ENCODE measurements at regions not wholly inside any gene's neighbourhood (a gene's known extent, or its start where the extent isn't known, plus 50 kb on each side); places are given as distances from the start of the nearest gene placed in this dataset.
"Not testable (repeated sequence)": the region's sequence is repeated elsewhere in the genome, so short reads cannot be mapped to it uniquely, and the experiment has no call there.

- H3K4me2 ChIP-seq (ENCODE audit: insufficient read depth in 1 of 2, low read depth in 2 of 2, low read length in 2 of 2); H3K9me3 ChIP-seq (ENCODE audit: insufficient read depth in 2 of 2, low read depth in 1 of 2, low read length in 1 of 2); H3K23ac ChIP-seq (ENCODE audit: insufficient read length); H3K4me1 ChIP-seq (replicated peaks in 1 of 4; ENCODE audit: control insufficient read depth in 3 of 4, insufficient read depth in 4 of 4, low read length in 3 of 4); H4K20me1 ChIP-seq (replicated peaks in 1 of 2; ENCODE audit: control insufficient read depth in 1 of 2, insufficient read depth in 2 of 2, low read length in 2 of 2); H2BK20ac ChIP-seq (ENCODE audit: low read length); H2BK15ac ChIP-seq (ENCODE audit: low read length); H3K9ac ChIP-seq (replicated peaks in 1 of 4; ENCODE audit: extremely low read depth in 1 of 4, low read depth in 3 of 4, low read length in 3 of 4); H3K4me3 ChIP-seq (ENCODE audit: extremely low read depth in 1 of 4, insufficient read depth in 2 of 4, low read depth in 3 of 4, low read length in 4 of 4); H2AFZ ChIP-seq (ENCODE audit: low read length); H3K23me2 ChIP-seq (ENCODE audit: low read depth, low read length); DNase-seq (ENCODE audit: low read depth in 1 of 2, low spot score in 2 of 2); H3K36me3 ChIP-seq (ENCODE audit: control insufficient read depth in 2 of 4, insufficient read depth in 4 of 4, low read length in 3 of 4); H2AK5ac ChIP-seq (ENCODE audit: low read depth, low read length); H3K27ac ChIP-seq (ENCODE audit: low read depth, low read length); H3K79me1 ChIP-seq (ENCODE audit: low read depth, low read length); H2BK12ac ChIP-seq (ENCODE audit: low read depth, low read length); H3K27me3 ChIP-seq (replicated peaks in 1 of 4; ENCODE audit: control insufficient read depth in 3 of 4, extremely low read depth in 1 of 4, insufficient read depth in 3 of 4, low read length in 3 of 4); H3K18ac ChIP-seq (ENCODE audit: extremely low read depth, low read length); H4K8ac ChIP-seq (ENCODE audit: extremely low read depth, insufficient read depth, low read length); H4K5ac ChIP-seq (ENCODE audit: insufficient read length, low read depth, low read length); H3K56ac ChIP-seq (replicated peaks; ENCODE audit: insufficient read length, low read depth, low read length); POLR2A ChIA-PET (ENCODE audit: partially characterized antibody); H2BK5ac ChIP-seq (ENCODE audit: low read depth, low read length); H3K14ac ChIP-seq (ENCODE audit: insufficient read length); H3K79me2 ChIP-seq (ENCODE audit: control insufficient read depth in 1 of 2, insufficient read depth in 2 of 2, low read length in 2 of 2); FAIRE-seq; H4K91ac ChIP-seq (replicated peaks; ENCODE audit: insufficient read length, low read length); H2BK120ac ChIP-seq (replicated peaks; ENCODE audit: low read depth, low read length); H3K4ac ChIP-seq (replicated peaks; ENCODE audit: insufficient read length, low read depth, low read length): not testable (repeated sequence)
- 82% methylated on average over 3 of the region's 3 CpGs; no CpG with 5 or more reads in 1 of the 2 experiments for WGBS, 2 experiments (ENCODE audit: extremely low coverage in 1 of 2, insufficient coverage in 1 of 2, insufficient read length in 1 of 2, insufficient replicate concordance in 2 of 2, low coverage in 1 of 2, low lambda C conversion rate in 2 of 2, missing lambda C conversion rate in 1 of 2)
- CTCF ChIA-PET (ENCODE audit: partially characterized antibody): interaction anchor here (0.5 to 1.3 kb wide), 7 partner anchors 9 to 1205 kb away, joined by 3 to 5 read pairs (median 3); no protein-coding TSS in a partner anchor
- TF ChIP-seq RAD21 (IDR thresholded peaks at IDR 0.05 in 1 of 2, conservative IDR thresholded peaks at IDR 0.05 in 1 of 2; ENCODE audit: low read depth in 2 of 2, low read length in 2 of 2) (peak; percentile 37 to 45; a peak in 3 of 4 replicates), CTCF (IDR thresholded peaks at IDR 0.05; ENCODE audit: control extremely low read depth in 1 of 3, insufficient read depth in 1 of 3, low read depth in 1 of 3, low read length in 3 of 3) (peak in 2 of 3 experiments; percentile 1 to 36; a peak in 2 of 4 replicates)
Measured at GRCh38 chr5:12078286-12078685, 174.0 kb upstream of the CTNND2 start.

Data from H1 (cell line).